G401.6 (cell line): ENCODE measurements at regions not wholly inside any gene's neighbourhood (a gene's known extent, or its start where the extent isn't known, plus 50 kb on each side); places are given as distances from the start of the nearest gene placed in this dataset.

Experiments
- FAIRE-seq: peaks from 2 replicates; lab custom pipeline; 2012; peaks lifted over from hg19 to GRCh38; lab: Jason Lieb, UNC

GRCh38 chr2:121900391-121900790 is 144.9 kb downstream of the TSN start:
- FAIRE-seq: no peak

DNA sequence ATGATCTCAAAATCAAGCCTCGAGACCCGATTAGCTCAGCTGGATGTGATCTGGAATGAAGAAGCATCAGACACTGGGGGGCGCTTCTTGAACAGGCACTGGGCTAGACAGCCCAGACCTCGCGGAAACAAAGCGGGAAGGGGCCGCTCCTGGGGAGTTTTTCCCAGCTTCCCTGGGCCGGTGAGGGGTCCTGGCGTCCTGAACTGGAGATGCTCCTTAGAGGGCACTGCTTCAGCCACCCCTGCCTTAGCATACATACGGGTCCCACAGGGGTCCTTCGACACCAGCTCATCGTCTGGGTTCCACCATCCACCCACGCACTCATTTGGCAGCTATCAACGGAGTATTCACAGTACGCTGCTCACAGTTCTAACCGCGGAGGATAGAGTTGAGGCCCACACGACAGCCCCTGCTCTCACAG is 146.7 kb downstream of the TSN start:
- FAIRE-seq: no peak

- no peak for FAIRE-seq
Observed at GRCh38 chr2:121902616-121903015, 147.2 kb downstream of the TSN start.

DNA sequence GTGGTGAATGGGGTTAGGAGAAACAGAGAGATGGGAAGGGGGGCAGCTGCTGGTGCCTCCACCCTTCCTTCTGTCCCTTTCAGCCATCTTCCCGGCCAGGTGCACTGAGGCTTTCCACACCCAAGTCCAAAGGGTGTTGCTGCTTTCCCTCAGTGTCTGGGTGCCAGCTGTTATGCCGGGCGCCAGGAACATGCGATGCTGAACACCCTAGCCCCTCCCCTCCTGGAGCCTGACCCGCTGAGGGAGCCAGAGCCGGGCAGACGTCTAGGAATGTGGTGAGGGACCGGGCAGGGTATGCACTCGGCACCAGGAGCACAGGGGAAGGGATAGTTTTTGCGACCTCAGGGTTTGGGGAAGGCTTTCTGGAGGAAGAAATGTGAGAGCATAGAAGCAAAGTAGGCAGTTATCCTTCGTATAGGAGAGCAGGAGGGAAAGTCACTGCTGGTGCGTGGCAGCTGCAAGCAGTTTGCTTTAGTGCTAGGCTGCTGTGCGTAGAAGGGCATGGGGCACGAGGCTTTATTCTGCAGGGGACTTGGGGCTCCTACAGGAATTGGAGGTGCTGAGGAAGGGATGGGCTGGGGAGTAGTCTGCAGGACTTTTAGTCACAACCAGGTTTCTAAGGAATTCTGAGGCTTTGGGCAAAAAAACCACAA is 147.7 kb downstream of the TSN start:
- FAIRE-seq: no peak

GRCh38 chr2:121904656-121905055 is 149.2 kb downstream of the TSN start:
- no peak for FAIRE-seq

- no peak for FAIRE-seq
Observed at GRCh38 chr2:121905201-121905600, 149.8 kb downstream of the TSN start.

- FAIRE-seq: no peak
Observed at GRCh38 chr2:121906170-121906569, 150.7 kb downstream of the TSN start.

DNA sequence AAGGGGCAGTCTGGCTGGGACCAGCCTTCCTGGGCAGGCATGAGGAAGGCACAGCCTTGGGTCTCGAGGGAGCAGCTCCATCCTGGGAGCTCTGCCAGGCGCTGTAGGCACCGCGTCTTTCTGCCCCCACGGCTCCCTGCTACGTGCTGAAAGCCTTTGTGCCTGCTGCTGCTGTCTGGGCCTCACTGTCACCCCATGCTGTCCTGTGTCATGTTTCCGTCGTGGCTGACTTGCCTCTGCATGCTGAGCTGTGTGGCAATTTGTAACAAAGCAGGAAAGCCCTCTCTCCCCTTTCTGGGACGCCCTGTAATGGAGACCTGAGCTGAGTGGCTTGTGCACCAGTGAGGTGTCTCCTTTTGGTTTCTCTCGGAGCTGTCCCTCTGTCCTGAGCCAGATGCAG is 152.5 kb downstream of the TSN start:
- no peak for FAIRE-seq

- FAIRE-seq: no peak
Observed at GRCh38 chr2:121910139-121910538, 154.7 kb downstream of the TSN start.

DNA sequence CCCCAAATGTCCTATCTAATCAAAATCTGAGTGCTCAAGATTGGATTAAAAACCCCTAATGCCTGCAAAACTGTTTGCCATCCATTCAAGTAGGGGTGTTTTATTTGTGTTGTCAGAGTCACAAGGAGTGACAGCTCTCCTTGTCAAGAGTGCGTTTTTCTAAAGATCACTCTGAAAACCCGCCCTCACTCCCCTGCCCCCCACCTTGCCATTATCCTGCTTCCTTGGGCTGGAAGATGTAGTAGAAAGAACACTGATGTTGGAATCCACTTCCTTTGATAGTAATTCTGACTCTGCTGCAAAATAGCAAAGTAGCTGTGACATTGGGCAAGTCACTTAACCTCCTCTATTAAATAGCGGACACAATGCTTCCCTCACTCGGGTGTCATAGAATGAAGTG is 155.6 kb downstream of the TSN start:
- FAIRE-seq: no peak

DNA sequence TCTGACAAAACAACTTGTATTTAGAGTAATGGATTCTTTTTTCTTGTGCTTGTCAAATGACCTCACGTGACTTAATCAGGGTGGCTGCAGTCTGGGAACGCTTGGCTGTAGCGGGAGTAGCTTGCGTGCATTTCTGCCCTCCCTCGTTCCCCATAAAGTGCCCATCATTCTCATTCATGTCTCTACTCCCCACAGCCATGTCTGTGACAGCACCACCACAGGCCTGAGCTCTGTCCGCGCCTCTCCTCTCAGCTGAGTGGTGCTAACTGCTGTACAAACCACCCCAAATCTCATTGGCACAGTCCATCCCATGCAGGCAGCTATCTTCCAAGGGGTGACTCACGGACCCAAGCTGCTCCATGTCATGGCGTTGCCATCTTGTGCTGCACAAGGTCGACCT is 161.7 kb downstream of the TSN start:
- no peak for FAIRE-seq

DNA sequence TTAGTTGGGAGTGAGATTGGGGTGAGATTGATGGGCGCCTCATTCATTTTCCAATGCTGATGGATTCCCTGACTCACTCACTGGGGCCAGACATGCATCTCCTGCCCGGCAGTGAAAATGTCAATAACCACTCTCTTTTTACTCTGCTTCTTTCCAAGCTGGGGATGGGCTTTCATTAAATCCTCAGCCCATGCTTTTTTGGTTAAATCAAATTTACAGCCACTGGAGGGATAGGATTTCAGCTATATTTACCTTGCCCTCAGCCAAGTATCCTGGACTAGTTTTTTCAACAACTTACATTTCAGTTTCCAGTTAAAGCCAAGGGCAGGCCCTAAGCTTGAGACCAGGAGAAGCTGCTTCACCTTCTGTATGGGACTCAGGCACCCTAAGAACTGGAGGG is 162.8 kb downstream of the TSN start:
- no peak for FAIRE-seq

DNA sequence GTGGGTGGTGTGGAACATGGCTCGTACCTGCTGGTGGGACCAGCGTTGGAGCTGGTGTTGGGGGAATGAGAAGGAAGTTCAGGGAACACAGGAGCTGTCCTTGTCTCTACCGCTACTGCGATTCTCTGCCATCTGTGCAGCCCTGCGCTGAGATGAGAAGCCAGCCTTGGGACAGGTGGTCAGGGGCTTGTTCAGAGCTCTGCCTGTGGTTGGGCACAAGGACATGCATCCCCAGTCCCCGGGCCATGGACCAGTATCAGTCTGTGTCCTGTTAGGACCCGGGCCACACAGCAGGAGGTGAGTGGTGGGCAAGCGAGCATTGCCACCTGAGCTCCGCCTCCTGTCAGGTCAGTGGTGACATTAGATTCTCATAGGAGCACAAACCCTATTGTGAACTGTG is 164.4 kb downstream of the TSN start:
- no peak for FAIRE-seq

DNA sequence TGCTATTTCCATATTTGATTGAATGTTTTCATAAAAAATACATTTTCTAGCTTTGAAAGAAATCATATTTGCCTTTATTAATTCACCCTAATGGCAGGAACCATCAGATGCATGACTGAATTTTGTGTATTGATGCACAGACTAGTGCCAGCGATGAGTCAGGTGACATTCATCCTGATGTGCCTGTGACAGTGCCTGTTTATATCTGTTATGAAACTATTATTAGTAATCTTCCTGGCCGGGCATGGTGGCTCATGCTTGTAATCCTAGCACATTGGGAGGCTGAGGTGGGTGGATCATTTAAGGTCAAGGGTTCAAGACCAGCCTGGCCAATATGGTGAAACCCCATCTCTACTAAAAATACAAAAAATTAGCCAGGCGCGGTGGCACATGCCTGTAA is 170.0 kb downstream of the TSN start:
- FAIRE-seq: no peak

DNA sequence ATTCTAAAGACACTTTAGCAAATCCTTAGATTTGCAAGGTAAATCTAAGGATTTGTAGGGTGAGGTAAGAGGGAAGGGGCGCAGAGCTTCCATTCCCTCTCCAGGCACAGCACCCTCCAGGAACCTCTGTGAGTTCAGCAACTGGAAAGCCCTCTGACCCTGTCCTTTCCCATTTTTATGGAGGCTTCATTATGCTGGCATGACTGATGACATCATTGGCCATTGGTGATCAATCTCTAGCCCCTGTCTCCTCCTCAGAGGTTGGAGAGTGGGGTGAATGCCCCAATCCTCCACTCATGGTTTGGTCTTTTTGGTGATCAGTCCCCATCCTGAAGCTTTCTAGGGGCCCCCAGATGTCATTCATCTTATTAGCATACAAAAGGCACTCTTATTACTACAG is 187.8 kb downstream of the TSN start:
- FAIRE-seq: no peak

GRCh38 chr2:121944072-121944831 is 188.8 kb downstream of the TSN start:
- no peak for FAIRE-seq

DNA sequence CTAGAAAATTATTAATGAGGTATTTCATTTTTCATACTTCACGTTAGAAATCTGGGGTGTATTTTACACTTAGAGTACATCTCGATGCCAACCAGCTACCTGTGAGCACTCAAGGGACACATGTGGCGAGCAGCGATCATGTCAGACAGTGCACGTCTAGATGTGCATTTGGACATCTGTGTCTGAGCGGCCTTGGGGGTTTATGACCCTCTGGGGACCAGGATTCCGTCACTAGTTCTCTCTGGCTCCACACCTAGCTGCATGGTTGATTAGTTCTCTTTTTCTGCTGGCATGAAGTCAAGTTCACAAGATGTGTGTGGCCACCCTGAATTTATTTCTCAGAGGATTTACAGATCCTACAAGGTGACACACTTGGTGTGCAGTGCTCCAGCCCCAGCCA is 192.2 kb downstream of the TSN start:
- FAIRE-seq: no peak

GRCh38 chr2:121949271-121949670 is 193.8 kb downstream of the TSN start:
- no peak for FAIRE-seq

GRCh38 chr2:121955426-121955825 is 200.0 kb downstream of the TSN start:
- no peak for FAIRE-seq

GRCh38 chr2:121955872-121956271 is 200.4 kb downstream of the TSN start:
- FAIRE-seq: no peak

GRCh38 chr2:121960251-121960650 is 204.8 kb downstream of the TSN start:
- no peak for FAIRE-seq

DNA sequence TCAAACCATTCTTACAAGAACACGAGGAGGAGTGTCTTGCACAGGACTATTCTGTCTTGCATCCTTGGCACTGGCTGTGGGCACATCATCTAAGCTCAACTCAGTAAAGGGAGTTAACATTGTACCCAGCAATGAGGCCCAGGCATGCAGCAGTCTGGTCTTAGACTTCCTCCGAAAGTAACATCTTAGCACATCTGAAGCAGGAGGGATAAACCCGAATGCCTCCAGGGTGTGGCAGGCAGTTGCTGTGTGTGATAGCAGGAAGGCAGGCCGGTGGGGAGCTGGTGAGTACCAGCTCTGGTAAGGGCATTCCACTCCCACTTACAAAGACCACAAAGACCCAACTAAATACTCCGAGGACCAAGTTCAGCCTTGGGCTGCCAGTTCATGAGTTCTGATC is 206.3 kb downstream of the TSN start:
- no peak for FAIRE-seq

- FAIRE-seq: no peak
Observed at GRCh38 chr2:121965661-121966060, 210.2 kb downstream of the TSN start.

- FAIRE-seq: no peak
Observed at GRCh38 chr2:121966663-121967062, 211.2 kb downstream of the TSN start.
